GM03348 (cell line): ENCODE measurements at regions not wholly inside any gene's neighbourhood (a gene's known extent, or its start where the extent isn't known, plus 50 kb on each side); places are given as distances from the start of the nearest gene placed in this dataset.
A peak's percentile ranks its signal among the peaks of the same experiment; 100 is the strongest.
"Not testable (repeated sequence)": the region's sequence is repeated elsewhere in the genome, so short reads cannot be mapped to it uniquely, and the experiment has no call there.

Experiments
- DNase-seq: peaks from one replicate; pipeline ENCODE4 v3.0.0; 2012; ENCODE audit warnings: low spot score

GRCh38 chr13:66237411-66238062, 992.6 kb downstream of the PCDH9 start:
- no peak for DNase-seq

- no peak for DNase-seq
These were observed 996.0 kb downstream of the PCDH9 start for GRCh38 chr13:66234159-66234558.

- DNase-seq = not testable (repeated sequence)
These were observed 998.2 kb downstream of the PCDH9 start for GRCh38 chr13:66231958-66232357.

GRCh38 chr13:66225072-66225471, 1005.1 kb downstream of the PCDH9 start:
- no peak for DNase-seq

- DNase-seq = no peak
These were observed 1005.5 kb downstream of the PCDH9 start for GRCh38 chr13:66224663-66225062.

GRCh38 chr13:66222926-66223325, 1007.2 kb downstream of the PCDH9 start:
- DNase-seq = no peak

- no peak for DNase-seq
These were observed 1008.0 kb downstream of the PCDH9 start for GRCh38 chr13:66222127-66222526.

GRCh38 chr13:66219506-66219905, 1010.6 kb downstream of the PCDH9 start:
- no peak for DNase-seq

- no peak for DNase-seq
These were observed 1011.6 kb downstream of the PCDH9 start for GRCh38 chr13:66218583-66218982.

- no peak for DNase-seq
These were observed 1013.4 kb downstream of the PCDH9 start for GRCh38 chr13:66216728-66217127.

- no peak for DNase-seq
These were observed 1015.7 kb downstream of the PCDH9 start for GRCh38 chr13:66214467-66214866.

GRCh38 chr13:66212511-66212910, 1017.6 kb downstream of the PCDH9 start:
- no peak for DNase-seq

- DNase-seq = peak; percentile 70
These were observed 1019.5 kb downstream of the PCDH9 start for GRCh38 chr13:66210677-66211076.

- DNase-seq = no peak
These were observed 1021.5 kb downstream of the PCDH9 start for GRCh38 chr13:66208589-66208988.

GRCh38 chr13:66207610-66208009, 1022.5 kb downstream of the PCDH9 start:
- no peak for DNase-seq

- no peak for DNase-seq
These were observed 1024.3 kb downstream of the PCDH9 start for GRCh38 chr13:66205807-66206206.

GRCh38 chr13:66200555-66200954, 1029.6 kb downstream of the PCDH9 start:
- DNase-seq = no peak

- DNase-seq = no peak
These were observed 1034.9 kb downstream of the PCDH9 start for GRCh38 chr13:66195238-66195637.

GRCh38 chr13:66189986-66190385, 1040.2 kb downstream of the PCDH9 start:
- DNase-seq = no peak

GRCh38 chr13:66180836-66181235, 1049.3 kb downstream of the PCDH9 start:
- DNase-seq = no peak

GRCh38 chr13:66171920-66172319, 1058.2 kb downstream of the PCDH9 start:
- DNase-seq = no peak

- DNase-seq = no peak
These were observed 1067.7 kb downstream of the PCDH9 start for GRCh38 chr13:66162470-66162869.

GRCh38 chr13:66159511-66159910, 1070.6 kb downstream of the PCDH9 start:
- DNase-seq = no peak

- DNase-seq = peak; percentile 2
These were observed 1075.2 kb downstream of the PCDH9 start for GRCh38 chr13:66154976-66155375.

GRCh38 chr13:66154354-66154753, 1075.8 kb downstream of the PCDH9 start:
- no peak for DNase-seq
